ENCODE measurements at regions not wholly inside any gene's neighbourhood (a gene's known extent, or its start where the extent isn't known, plus 50 kb on each side); places are given as distances from the start of the nearest gene placed in this dataset.
"Not testable (repeated sequence)": the region's sequence is repeated elsewhere in the genome, so short reads cannot be mapped to it uniquely, and the experiment has no call there.

DNA sequence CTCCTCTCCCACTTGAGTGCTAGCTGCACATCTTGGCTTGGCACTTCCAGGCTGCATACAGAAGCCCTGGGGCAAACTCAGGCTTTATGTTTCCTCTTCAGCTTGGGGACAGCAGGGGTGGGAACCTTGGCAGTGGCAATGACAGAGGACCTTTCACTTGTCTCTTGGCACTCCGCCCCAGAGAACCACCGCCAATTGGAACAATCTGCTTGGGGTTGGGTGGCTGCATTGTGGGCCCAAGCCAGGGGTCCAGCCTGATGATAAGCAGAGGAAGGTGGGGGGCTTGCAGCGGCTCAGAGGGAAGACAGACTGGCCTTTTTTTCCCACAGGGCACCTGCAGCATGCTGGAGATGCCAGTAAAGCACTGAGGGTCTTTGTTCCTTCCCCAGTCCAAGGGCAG lies 179.0 kb upstream of the NMUR2 start:
- H3K27me3 ChIP-seq (ENCODE audit: control insufficient read depth, insufficient read depth, low read length), result no peaks in the 10 kb centered on the region
- no peak overlapping the region for H3K9ac ChIP-seq (ENCODE audit: low read length)
- 0 out of 2 replicates have a peak, but pooled peaks cover 3% of the 10 kb centered on the region for H3K9me3 ChIP-seq (ENCODE audit: control insufficient read depth, insufficient read depth, low read depth, low read length)
- no peaks in the 10 kb centered on the region for H3K4me1 ChIP-seq (ENCODE audit: control insufficient read depth, insufficient read depth, low read length)
- no peak overlapping the region for H3K4me3 ChIP-seq (ENCODE audit: low read depth, low read length)
- H3K36me3 ChIP-seq (ENCODE audit: control insufficient read depth, insufficient read depth, low read length), result no peaks in the 10 kb centered on the region
- H3K27ac ChIP-seq (ENCODE audit: low read depth, low read length), result no peak overlapping the region

DNA sequence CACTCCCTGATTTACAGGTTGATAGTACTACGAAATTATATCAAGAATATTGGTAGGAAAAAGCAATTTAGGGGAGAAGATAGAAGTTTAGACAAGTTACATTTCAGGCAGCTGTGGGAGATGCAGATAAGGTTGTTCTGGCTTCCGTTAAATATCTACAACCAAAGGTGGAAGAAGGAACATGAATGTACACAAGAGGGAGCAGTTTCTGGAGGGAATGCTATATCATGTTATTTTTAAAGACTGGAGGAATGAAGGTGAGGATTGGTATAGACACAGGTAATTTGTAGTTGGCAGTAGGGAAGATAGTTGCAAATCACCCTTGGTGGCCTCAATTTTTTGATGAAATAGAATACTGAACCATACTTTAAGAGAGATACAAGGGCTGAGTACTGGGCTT lies 187.3 kb upstream of the NMUR2 start:
- Histone ChIP-seq H3K36me3 (ENCODE audit: control insufficient read depth, insufficient read depth, low read length) (no peaks in the 10 kb centered on the region), H3K9ac (ENCODE audit: low read length) (no peak overlapping the region), H3K27me3 (ENCODE audit: control insufficient read depth, insufficient read depth, low read length) (no peaks in the 10 kb centered on the region), H3K27ac (ENCODE audit: low read depth, low read length) (no peak overlapping the region), H3K4me1 (ENCODE audit: control insufficient read depth, insufficient read depth, low read length) (no peaks in the 10 kb centered on the region), H3K4me3 (ENCODE audit: low read depth, low read length) (no peak overlapping the region), H3K9me3 (ENCODE audit: control insufficient read depth, insufficient read depth, low read depth, low read length) (no peaks in the 10 kb centered on the region)

DNA sequence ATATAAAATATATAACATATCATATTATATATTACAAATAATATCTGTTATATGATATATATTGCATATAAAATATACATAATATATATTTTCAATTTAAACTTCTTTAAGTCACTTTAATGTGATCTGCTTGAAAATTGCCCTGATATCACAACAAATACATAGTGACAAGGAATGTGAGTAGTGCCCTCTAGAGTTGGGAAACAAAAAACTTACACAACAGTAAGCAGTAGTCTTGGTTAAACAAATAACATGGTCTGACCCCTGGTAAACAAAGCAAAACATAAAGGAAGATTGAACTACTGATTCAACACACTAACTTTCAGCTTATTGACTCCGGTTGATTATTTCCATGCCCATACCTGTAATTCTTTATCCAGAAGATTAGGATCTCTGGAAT lies 188.3 kb upstream of the NMUR2 start:
- no peaks in the 10 kb centered on the region for H3K9me3 ChIP-seq (ENCODE audit: control insufficient read depth, insufficient read depth, low read depth, low read length)

DNA sequence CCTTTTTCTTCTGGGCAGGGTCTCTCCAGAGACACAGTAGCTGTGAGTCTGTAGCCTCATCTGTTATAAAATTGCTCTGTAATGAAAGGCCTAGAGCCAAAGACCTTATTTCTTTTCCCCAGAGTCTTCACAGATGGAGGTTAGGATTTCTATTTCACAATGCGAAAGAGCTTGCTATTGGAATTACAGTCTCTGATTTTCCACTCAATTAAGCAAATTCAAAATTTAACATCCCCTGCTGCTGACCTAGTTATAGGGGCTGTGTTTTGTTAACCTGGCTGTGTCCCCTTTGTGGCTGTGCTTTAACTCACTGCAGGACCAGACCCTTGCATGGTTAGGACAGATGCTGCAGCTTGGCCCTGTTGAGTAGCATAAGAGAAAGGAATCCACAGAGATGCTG lies 190.3 kb upstream of the NMUR2 start:
- Histone ChIP-seq H3K27ac (ENCODE audit: low read depth, low read length) (no peak overlapping the region), H3K4me1 (ENCODE audit: control insufficient read depth, insufficient read depth, low read length) (no peaks in the 10 kb centered on the region), H3K9me3 (ENCODE audit: control insufficient read depth, insufficient read depth, low read depth, low read length) (no peaks in the 10 kb centered on the region), H3K27me3 (ENCODE audit: control insufficient read depth, insufficient read depth, low read length) (no peaks in the 10 kb centered on the region), H3K4me3 (ENCODE audit: low read depth, low read length) (no peak overlapping the region), H3K9ac (ENCODE audit: low read length) (no peak overlapping the region), H3K36me3 (ENCODE audit: control insufficient read depth, insufficient read depth, low read length) (no peaks in the 10 kb centered on the region)

More for the DNA sequence above, 188.3 kb upstream of the NMUR2 start:
- H3K4me3 ChIP-seq (ENCODE audit: low read depth, low read length), result no peak overlapping the region
- H3K4me1 ChIP-seq (ENCODE audit: control insufficient read depth, insufficient read depth, low read length), result no peaks in the 10 kb centered on the region
- H3K36me3 ChIP-seq (ENCODE audit: control insufficient read depth, insufficient read depth, low read length), result no peaks in the 10 kb centered on the region
- no peaks in the 10 kb centered on the region for H3K27me3 ChIP-seq (ENCODE audit: control insufficient read depth, insufficient read depth, low read length)
- H3K9ac ChIP-seq (ENCODE audit: low read length), result no peak overlapping the region
- H3K27ac ChIP-seq (ENCODE audit: low read depth, low read length), result no peak overlapping the region

DNA sequence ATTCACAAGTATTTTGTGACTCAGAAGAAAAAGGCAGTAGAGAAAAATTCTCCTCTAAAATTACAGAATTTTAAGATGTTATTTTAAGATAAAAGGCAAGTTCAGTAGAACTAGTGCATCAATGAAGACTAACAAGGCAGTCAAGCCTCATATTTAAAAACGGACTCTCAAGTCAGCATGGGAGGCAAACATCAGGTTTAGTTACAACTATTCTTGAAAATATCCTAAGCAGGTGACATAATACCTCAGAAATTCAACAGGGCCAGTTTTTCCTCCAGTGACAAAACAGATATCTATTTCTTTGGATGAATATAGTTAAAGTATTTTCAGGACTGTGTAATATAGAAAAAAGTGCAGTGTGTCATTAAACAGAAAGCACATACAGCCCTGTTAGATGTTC lies 194.0 kb upstream of the NMUR2 start:
- no peaks in the 10 kb centered on the region for H3K4me1 ChIP-seq (ENCODE audit: control insufficient read depth, insufficient read depth, low read length)

DNA sequence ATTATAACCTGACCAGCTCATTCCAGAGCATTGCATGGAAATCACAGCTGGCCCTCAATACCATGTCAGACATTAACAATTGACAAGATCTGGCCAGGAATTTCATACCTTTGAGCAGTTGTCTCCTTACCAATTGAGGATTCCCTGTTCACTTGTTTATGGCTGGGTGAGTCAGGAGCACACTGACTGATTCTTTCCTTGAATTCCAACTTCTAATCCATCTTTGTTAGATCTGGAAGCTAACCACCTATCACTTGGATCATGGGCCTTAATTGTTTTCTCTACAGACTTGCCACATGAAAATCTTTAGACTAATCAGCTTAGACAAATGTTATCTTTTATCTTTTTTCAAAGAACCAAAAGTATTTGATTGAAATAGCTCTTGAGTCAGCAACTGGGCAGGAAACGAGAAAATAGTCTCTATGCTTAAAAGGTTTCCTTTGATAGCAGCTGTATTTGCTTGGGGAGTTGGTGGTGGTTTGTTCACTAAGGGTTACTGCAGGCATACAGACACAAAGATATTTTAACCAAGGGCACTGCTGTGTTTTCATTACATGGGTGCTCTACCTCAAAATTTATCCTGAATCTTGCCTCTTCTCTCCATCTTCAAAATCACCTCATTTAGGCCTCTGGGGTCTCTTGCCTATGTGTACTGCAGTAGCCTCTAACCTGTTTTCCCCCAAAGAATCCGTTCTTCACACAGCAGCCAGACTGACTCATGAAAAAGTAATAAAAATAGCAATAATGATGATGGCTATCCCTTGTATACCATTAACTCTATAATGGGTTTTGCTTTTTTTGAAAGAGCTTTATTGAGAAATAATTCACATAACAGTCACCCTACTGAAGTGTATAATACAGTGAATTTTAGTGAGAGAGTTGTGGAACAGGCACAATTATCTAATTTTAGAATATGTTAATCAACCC lies 197.0 kb upstream of the NMUR2 start:
- H3K36me3 ChIP-seq (ENCODE audit: control insufficient read depth, insufficient read depth, low read length), result no peaks in the 10 kb centered on the region
- H3K4me3 ChIP-seq (ENCODE audit: low read depth, low read length), result no peak overlapping the region
- no peaks in the 10 kb centered on the region; the same call in 1 of the 2 replicates for H3K4me1 ChIP-seq (ENCODE audit: control insufficient read depth, insufficient read depth, low read length)
- H3K27ac ChIP-seq (ENCODE audit: low read depth, low read length), result no peak overlapping the region
- no peaks in the 10 kb centered on the region for H3K9me3 ChIP-seq (ENCODE audit: control insufficient read depth, insufficient read depth, low read depth, low read length)
- H3K9ac ChIP-seq (ENCODE audit: low read length), result no peak overlapping the region
- no peaks in the 10 kb centered on the region for H3K27me3 ChIP-seq (ENCODE audit: control insufficient read depth, insufficient read depth, low read length)

More for the DNA sequence above, 194.0 kb upstream of the NMUR2 start:
- no peak overlapping the region for H3K9ac ChIP-seq (ENCODE audit: low read length)
- no peak overlapping the region for H3K27ac ChIP-seq (ENCODE audit: low read depth, low read length)
- no peak overlapping the region for H3K4me3 ChIP-seq (ENCODE audit: low read depth, low read length)
- no peaks in the 10 kb centered on the region for H3K27me3 ChIP-seq (ENCODE audit: control insufficient read depth, insufficient read depth, low read length)
- H3K9me3 ChIP-seq (ENCODE audit: control insufficient read depth, insufficient read depth, low read depth, low read length), result no peaks in the 10 kb centered on the region
- no peaks in the 10 kb centered on the region for H3K36me3 ChIP-seq (ENCODE audit: control insufficient read depth, insufficient read depth, low read length)

DNA sequence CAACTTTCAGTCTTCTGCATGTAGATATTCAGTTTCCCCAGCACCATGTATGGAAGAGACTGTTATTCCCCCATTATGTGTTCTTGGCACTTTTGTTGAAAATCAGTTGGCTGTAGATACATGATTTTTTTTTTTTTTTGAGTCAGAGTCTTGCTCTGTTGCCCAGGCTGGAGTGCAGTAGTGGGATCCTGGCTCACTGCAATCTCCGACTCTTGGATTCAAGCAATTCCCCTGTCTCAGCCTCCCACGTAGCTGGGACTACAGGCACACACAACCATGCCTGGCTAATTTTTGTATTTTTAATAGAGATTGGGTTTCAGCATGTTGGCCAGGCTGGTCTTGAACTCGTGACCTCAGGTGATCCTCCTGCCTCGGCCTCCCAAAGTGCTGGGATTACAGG lies 201.0 kb upstream of the NMUR2 start:
- not testable (repeated sequence) for H3K27me3 ChIP-seq (ENCODE audit: control insufficient read depth, insufficient read depth, low read length); H3K4me3 ChIP-seq (ENCODE audit: low read depth, low read length); H3K36me3 ChIP-seq (ENCODE audit: control insufficient read depth, insufficient read depth, low read length); H3K27ac ChIP-seq (ENCODE audit: low read depth, low read length); H3K9ac ChIP-seq (ENCODE audit: low read length); H3K9me3 ChIP-seq (ENCODE audit: control insufficient read depth, insufficient read depth, low read depth, low read length); H3K4me1 ChIP-seq (ENCODE audit: control insufficient read depth, insufficient read depth, low read length)

DNA sequence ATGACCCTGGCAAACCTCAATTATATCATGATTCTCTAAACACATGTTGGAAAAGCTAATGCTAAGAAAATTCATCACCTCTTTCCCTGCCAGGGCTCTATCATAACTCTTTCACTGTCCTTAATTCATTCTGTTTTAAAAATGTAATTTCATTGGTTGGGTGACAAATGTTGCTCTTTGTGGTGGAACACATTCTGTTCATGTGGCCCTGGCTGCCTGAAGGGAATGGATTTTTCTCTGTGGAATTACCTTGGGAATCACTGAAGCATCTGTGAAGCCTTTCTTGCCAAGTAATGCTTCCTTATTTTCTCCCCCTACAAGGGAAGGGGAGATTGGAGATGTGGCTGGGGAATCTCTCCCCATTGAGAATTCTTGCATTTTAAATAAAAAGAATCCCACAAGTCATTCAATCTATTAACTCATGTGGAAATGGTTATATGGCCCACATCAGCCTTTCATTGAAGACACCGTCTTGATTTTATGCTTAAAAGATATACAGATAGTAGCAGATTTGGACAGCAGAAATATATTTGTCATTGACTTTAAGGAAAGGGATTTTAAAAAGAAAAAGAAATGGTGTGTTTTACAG lies 201.8 kb upstream of the NMUR2 start:
- no peak overlapping the region for H3K4me3 ChIP-seq (ENCODE audit: low read depth, low read length)
- no peaks in the 10 kb centered on the region for H3K9me3 ChIP-seq (ENCODE audit: control insufficient read depth, insufficient read depth, low read depth, low read length)
- H3K36me3 ChIP-seq (ENCODE audit: control insufficient read depth, insufficient read depth, low read length), result no peaks in the 10 kb centered on the region
- no peak overlapping the region for H3K27ac ChIP-seq (ENCODE audit: low read depth, low read length)
- H3K27me3 ChIP-seq (ENCODE audit: control insufficient read depth, insufficient read depth, low read length), result no peaks in the 10 kb centered on the region
- no peak overlapping the region for H3K9ac ChIP-seq (ENCODE audit: low read length)
- peaks cover 5% of the 10 kb centered on the region; the same call in 1 of the 2 replicates for H3K4me1 ChIP-seq (ENCODE audit: control insufficient read depth, insufficient read depth, low read length)

DNA sequence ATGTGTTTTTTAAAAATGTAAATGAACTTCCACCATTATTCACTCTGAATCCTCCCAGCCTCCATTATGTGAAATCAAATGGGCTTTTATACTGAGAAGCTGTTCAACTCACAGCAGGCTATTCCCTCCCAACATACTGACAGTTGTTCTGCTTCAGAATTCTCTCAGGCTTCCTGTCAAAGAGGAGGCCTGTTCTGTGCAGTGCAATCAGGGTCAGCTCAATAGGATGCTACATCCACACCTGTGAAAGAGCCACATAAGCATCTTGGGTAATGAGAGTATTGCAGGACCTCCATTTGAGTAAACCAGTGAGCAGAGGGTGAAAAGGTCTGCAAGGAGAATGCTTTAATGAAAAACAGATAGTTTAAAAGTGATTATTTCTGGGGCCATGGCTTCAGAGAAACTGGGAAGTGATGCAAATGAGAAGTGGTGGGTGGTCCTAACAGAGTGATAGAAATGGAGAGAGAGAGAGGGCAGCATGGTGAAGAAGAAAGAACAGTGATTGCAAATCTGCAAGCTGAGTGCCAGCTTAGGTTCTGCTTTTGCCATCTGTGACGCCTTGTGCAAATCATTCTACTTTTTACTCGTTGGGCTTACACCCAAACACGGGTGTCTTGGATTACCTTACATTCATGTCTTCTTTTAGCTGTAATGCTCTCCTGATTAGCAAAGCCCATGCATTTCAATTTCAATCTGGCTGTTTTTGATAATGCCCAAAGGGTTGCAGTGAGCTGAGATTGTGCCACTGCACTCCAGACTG lies 202.5 kb upstream of the NMUR2 start:
- Histone ChIP-seq H3K4me3 (ENCODE audit: low read depth, low read length) (no peak overlapping the region), H3K36me3 (ENCODE audit: control insufficient read depth, insufficient read depth, low read length) (no peaks in the 10 kb centered on the region), H3K27ac (ENCODE audit: low read depth, low read length) (no peak overlapping the region), H3K9me3 (ENCODE audit: control insufficient read depth, insufficient read depth, low read depth, low read length) (no peaks in the 10 kb centered on the region), H3K27me3 (ENCODE audit: control insufficient read depth, insufficient read depth, low read length) (no peaks in the 10 kb centered on the region), H3K4me1 (ENCODE audit: control insufficient read depth, insufficient read depth, low read length) (peaks cover 5% of the 10 kb centered on the region; the same call in 1 of the 2 replicates), H3K9ac (ENCODE audit: low read length) (no peak overlapping the region)

DNA sequence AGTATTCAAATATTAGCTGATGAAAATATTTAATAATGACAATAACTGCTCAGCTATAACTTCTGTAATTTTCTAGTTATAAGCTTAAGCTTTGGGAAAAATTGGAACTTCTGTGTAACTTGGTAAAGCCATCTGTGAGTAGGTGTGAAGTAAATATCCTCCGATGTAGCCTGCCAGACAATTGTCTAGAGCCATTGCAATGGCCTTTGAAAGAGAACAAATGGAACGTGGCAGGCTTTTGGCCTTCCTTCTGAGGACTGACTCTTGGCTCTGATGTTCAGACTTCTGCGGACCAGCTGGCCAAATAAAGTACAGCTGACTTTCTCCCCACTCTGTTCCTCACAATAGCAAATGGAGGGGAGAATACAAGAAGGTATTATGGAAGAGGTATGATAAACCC lies 203.4 kb upstream of the NMUR2 start:
- Histone ChIP-seq H3K4me1 (ENCODE audit: control insufficient read depth, insufficient read depth, low read length) (peaks cover 5% of the 10 kb centered on the region; the same call in 1 of the 2 replicates), H3K36me3 (ENCODE audit: control insufficient read depth, insufficient read depth, low read length) (no peaks in the 10 kb centered on the region), H3K4me3 (ENCODE audit: low read depth, low read length) (no peak overlapping the region)

DNA sequence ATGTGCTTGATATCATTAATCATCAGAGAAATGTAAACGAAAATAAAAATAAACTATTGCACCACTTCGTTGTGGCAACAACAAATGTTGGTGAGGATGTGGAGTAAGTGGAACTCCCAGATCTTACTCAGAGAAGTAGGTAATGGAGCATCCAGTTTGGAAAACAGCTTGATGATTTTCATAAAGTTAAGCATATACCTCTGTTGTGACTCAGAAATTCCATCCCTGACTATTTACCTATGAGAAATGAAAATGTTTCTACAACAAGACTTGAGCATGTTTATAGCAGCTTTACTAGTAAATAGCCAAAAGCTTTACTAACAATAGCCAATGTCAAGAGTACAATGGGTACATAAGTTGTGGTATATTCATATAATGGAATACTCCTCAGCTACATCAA lies 214.7 kb upstream of the NMUR2 start:
- Histone ChIP-seq H3K9ac (ENCODE audit: low read length) (no peak overlapping the region), H3K27ac (ENCODE audit: low read depth, low read length) (no peak overlapping the region), H3K36me3 (ENCODE audit: control insufficient read depth, insufficient read depth, low read length) (no peaks in the 10 kb centered on the region), H3K4me3 (ENCODE audit: low read depth, low read length) (no peak overlapping the region), H3K9me3 (ENCODE audit: control insufficient read depth, insufficient read depth, low read depth, low read length) (no peaks in the 10 kb centered on the region), H3K4me1 (ENCODE audit: control insufficient read depth, insufficient read depth, low read length) (no peaks in the 10 kb centered on the region), H3K27me3 (ENCODE audit: control insufficient read depth, insufficient read depth, low read length) (no peaks in the 10 kb centered on the region)

More for the DNA sequence above, 203.4 kb upstream of the NMUR2 start:
- H3K9ac ChIP-seq (ENCODE audit: low read length), result no peak overlapping the region
- H3K9me3 ChIP-seq (ENCODE audit: control insufficient read depth, insufficient read depth, low read depth, low read length), result no peaks in the 10 kb centered on the region
- no peaks in the 10 kb centered on the region for H3K27me3 ChIP-seq (ENCODE audit: control insufficient read depth, insufficient read depth, low read length)
- H3K27ac ChIP-seq (ENCODE audit: low read depth, low read length), result no peak overlapping the region

All from HUES6 (cell line).